ENCODE measurements at regions not wholly inside any gene's neighbourhood (a gene's known extent, or its start where the extent isn't known, plus 50 kb on each side); places are given as distances from the start of the nearest gene placed in this dataset.

DNA sequence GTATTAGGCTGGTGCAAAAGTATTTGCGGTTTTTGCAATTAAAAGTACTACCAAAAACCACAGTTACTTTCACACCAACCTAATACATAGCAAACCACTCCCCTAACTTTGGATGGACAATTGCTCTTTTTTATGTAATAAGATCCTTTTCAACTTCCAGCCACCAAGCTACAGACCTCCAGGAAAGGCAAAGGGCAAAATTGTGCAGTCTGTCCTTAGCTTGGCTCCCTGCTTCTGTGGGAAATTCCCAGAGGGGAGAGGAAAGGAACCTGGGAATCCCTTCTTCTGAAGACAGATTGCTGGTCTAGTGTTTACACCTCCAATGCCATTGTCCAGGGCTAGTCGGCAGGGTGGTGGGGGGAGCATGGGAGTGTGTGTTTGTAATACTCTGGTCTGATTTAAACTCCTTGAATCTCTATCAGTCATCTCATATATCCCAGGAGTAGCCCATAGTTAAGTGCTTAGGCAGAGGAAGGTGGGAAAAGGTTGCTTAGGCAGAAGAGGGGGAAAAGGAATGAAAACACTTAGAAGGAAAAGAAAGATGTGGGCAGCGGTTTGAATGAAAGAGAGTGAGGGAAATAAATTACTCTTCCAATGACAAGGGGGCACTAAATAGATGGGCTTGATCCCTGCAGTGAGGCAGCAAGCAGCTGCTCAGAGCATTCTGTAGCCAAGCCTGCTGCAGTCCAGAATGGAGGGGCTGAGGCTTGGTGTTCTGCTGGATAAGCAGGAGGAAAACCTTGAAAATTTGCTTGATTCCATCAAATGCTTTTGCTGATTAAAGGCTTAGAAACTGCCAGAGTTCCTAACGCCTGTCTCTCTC, 86.9 kb upstream of the MAP1B start:
- TF ChIP-seq, protein P1, sequence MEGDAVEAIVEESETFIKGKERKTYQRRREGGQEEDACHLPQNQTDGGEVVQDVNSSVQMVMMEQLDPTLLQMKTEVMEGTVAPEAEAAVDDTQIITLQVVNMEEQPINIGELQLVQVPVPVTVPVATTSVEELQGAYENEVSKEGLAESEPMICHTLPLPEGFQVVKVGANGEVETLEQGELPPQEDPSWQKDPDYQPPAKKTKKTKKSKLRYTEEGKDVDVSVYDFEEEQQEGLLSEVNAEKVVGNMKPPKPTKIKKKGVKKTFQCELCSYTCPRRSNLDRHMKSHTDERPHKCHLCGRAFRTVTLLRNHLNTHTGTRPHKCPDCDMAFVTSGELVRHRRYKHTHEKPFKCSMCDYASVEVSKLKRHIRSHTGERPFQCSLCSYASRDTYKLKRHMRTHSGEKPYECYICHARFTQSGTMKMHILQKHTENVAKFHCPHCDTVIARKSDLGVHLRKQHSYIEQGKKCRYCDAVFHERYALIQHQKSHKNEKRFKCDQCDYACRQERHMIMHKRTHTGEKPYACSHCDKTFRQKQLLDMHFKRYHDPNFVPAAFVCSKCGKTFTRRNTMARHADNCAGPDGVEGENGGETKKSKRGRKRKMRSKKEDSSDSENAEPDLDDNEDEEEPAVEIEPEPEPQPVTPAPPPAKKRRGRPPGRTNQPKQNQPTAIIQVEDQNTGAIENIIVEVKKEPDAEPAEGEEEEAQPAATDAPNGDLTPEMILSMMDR (IDR thresholded peaks at IDR 0.05), result no peak
- TF ChIP-seq ZFX (IDR thresholded peaks at IDR 0.05; ENCODE audit: borderline replicate concordance), result no peak
- no peak overlapping the region for H3K27ac ChIP-seq

DNA sequence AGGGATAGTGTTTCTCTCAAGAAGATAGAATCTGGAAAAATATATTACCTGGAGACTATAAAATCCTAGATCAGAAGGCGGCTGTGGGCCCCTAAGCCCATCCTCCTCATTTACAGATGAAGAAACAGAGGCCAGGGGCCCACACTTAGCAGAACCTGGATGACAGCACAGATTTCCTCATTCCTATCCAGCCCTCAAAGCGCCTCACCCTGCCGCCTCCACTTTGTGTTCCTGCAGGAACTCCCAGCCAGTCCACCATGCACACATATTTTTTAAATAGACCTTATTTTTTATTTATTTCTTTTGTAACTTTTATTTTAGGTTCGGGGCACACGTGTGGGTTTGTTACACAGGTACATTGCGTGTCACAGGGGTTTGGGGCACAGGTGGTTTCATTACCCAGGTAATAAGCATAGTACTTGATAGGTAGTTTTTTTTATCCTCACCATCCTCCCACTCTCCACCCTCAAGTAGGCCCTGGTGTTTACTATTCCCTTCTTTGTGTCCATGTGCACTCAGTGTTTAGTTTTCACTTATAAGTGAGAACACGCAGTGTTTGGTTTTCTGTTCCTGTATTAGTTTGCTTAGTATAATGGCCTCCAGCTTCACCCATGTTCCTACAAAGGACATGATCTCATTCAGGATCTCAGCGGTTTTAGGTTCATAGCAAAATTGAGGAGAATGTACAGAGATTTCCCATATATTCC, 85.5 kb upstream of the MAP1B start:
- TF ChIP-seq, protein P1 (IDR thresholded peaks at IDR 0.05), result no peak
- no peak for TF ChIP-seq ZFX (IDR thresholded peaks at IDR 0.05; ENCODE audit: borderline replicate concordance)
- no peak overlapping the region for H3K27ac ChIP-seq

DNA sequence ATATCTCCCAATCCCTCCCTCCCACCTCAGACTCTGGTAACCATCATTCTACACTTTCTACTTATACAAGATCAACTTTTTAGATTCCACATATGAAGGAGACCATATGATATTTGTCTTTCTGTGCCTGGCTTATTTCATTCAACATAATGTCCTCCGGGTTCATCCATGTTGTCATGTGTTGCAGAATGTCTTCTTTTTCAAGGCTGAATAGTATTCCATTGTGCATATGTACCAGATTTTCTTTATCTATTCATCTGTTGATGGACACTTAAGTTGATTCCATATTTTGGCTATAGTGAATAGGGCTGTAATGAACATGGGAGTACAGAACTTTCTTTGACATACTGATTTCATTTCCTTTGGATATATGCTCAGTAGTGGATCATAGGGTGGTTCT, 78.9 kb upstream of the MAP1B start:
- TF ChIP-seq ZFX (IDR thresholded peaks at IDR 0.05; ENCODE audit: borderline replicate concordance), result no peak
- TF ChIP-seq, protein P1 (IDR thresholded peaks at IDR 0.05), result no peak
- no peak overlapping the region for H3K27ac ChIP-seq

DNA sequence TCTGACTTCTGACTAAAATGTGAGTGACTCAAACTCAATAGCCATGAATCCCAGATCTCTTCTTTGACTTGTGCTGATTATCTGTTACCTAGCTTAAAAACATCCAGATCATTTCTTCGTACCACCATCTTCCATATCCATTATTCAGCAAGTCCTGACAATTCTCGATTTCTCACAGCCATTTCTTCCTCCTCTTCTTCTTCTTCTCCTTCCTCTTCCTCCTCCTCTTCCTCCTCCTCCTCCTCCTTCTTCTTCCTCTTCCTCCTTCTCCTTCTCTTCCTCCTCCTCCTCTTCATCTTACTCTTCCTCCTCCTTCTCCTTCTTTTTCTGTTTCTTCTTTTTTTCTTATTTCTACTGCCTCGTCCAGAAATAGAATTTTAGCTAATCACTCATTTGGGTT, 77.0 kb upstream of the MAP1B start:
- no peak overlapping the region for H3K27ac ChIP-seq
- no peak for TF ChIP-seq ZFX (IDR thresholded peaks at IDR 0.05; ENCODE audit: borderline replicate concordance)
- TF ChIP-seq, protein P1 (IDR thresholded peaks at IDR 0.05), result no peak

DNA sequence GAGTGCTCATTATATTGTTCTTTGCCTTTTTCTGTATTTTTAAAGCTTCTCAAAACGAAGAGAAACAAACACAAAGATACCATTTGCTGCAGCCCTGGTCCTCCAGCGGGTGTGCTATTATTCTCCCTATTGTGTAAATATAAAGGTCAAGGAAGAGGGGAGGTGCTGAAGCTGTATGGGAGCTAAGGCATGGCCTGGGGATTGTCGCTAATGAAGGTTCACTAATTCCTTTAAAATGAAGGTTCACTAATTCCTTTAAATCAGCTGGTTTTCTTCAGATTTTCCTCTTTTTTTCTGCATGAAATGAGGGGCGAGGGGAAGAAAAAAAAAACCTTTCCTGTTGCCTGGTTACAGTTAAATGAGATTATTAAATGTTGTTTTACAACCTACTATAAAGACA, 74.5 kb upstream of the MAP1B start:
- H3K27ac ChIP-seq, result no peak overlapping the region
- TF ChIP-seq ZFX (IDR thresholded peaks at IDR 0.05; ENCODE audit: borderline replicate concordance), result no peak
- TF ChIP-seq, protein P1 (IDR thresholded peaks at IDR 0.05), result no peak

DNA sequence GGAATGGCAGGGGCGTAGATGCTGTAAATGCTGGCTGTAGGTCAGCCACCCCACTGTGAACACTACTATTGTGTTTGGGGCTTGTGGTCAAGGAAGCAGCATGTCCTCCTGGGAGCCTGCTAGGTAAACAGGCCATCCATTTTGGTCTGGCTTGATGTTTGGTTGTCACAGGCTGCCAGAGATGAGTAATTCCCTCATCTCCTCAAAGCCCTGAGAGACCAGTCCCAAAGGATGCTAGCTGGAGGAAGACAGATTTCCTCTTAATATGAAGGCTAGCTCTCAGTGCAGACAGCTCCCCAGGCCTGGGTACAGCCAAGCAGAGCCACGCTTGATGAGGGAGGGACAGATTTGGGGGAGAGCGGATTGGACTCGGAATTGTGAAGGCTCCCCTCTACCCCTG, 72.5 kb upstream of the MAP1B start:
- TF ChIP-seq, protein P1 (IDR thresholded peaks at IDR 0.05), result no peak
- TF ChIP-seq ZFX (IDR thresholded peaks at IDR 0.05; ENCODE audit: borderline replicate concordance), result no peak
- no peak overlapping the region for H3K27ac ChIP-seq

DNA sequence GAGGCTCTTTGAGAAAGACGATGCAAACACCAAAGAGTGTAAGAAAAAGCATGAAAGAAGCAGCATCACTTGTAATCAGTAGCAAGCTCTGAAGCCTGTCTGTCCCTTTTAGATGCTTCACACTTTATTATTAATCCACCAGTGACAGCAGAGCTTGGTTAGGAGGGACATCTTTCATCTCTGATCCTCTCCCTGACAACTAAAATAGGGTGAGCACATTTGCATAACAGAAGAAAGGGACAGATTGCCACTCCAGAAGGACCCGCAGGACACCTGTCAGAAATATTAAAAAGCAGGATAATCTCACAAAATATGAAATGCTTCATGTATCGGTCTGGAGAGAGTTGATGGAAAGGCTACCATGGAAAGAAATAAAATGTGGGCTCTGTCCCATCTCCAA, 71.4 kb upstream of the MAP1B start:
- TF ChIP-seq, protein P1 (IDR thresholded peaks at IDR 0.05), result no peak
- TF ChIP-seq ZFX (IDR thresholded peaks at IDR 0.05; ENCODE audit: borderline replicate concordance), result no peak

More for the DNA sequence above, 71.4 kb upstream of the MAP1B start:
- H3K27ac ChIP-seq, result no peak overlapping the region

Data from 22Rv1 (cell line).